Ishikawa (cell line): ENCODE measurements at regions not wholly inside any gene's neighbourhood (a gene's known extent, or its start where the extent isn't known, plus 50 kb on each side); places are given as distances from the start of the nearest gene placed in this dataset.

Experiments used
- CEBPB ChIP-seq: IDR thresholded peaks from 2 replicates; pipeline ENCODE4 v1.6.1; 2012
- CREB1 ChIP-seq: IDR thresholded peaks from 2 replicates; pipeline ENCODE4 v1.6.1; 2012; ENCODE audit warnings: low read depth
- EGR1 ChIP-seq: IDR thresholded peaks from 2 replicates; pipeline ENCODE4 v1.6.1; 2012
- EP300 ChIP-seq: IDR thresholded peaks from 2 replicates; pipeline ENCODE4 v1.6.1; 2012; ENCODE audit warnings: borderline replicate concordance
- FOXM1 ChIP-seq: IDR thresholded peaks from 2 replicates; pipeline ENCODE4 v1.6.1; 2012; ENCODE audit warnings: low read depth, borderline replicate concordance
- NFIC ChIP-seq: IDR thresholded peaks from 2 replicates; pipeline ENCODE4 v1.6.1; 2012
- RAD21 ChIP-seq: IDR thresholded peaks from 2 replicates; pipeline ENCODE4 v1.6.1; 2012; ENCODE audit warnings: low read depth
- TAF1 ChIP-seq: IDR thresholded peaks from 2 replicates; pipeline ENCODE4 v1.6.1; 2012; ENCODE audit warnings: low read depth, mild to moderate bottlenecking
- TCF12 ChIP-seq: IDR thresholded peaks from 2 replicates; pipeline ENCODE4 v1.6.1; 2012; ENCODE audit warnings: low read depth
- TEAD4 ChIP-seq: IDR thresholded peaks from 2 replicates; pipeline ENCODE4 v1.6.1; 2012
- YY1 ChIP-seq: IDR thresholded peaks from 2 replicates; pipeline ENCODE4 v1.6.1; 2012; ENCODE audit warnings: low read depth
- ZBTB7A ChIP-seq: IDR thresholded peaks from 2 replicates; pipeline ENCODE4 v1.6.1; 2012; ENCODE audit warnings: low read depth
- TF ChIP-seq, protein P1 (sequence below): IDR thresholded peaks from 2 replicates; pipeline ENCODE4 v1.6.1; 2012
- TF ChIP-seq, protein P2 (sequence below): IDR thresholded peaks from 2 replicates; pipeline ENCODE4 v1.6.1; 2012; ENCODE audit warnings: low read depth, mild to moderate bottlenecking
- TF ChIP-seq, protein P3 (sequence below): IDR thresholded peaks from 2 replicates; pipeline ENCODE4 v1.6.1; 2012

DNA sequence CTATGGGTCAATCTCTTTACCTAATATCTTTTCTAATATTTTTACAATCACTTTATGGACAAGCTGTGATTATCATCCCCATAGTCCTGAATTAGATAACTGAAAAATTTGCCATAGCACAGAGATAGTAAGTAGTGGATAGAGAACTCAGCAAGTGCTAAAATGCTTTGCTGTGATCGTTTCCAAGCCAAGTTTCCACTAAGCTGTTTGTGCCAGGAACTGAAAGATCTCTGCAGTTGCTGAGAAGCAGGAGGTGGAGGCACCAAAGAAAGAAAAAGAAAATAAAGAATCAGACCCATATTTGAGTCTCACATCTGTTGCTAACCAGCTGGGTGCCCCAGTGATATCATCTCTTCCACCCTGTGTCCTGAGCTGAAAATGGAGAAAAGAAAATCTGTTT, 605.6 kb upstream of the BOD1L1 start:
- TF ChIP-seq TCF12 (no peak), EP300 (no peak), YY1 (no peak), TAF1 (no peak), CEBPB (no peak), FOXM1 (no peak)

DNA sequence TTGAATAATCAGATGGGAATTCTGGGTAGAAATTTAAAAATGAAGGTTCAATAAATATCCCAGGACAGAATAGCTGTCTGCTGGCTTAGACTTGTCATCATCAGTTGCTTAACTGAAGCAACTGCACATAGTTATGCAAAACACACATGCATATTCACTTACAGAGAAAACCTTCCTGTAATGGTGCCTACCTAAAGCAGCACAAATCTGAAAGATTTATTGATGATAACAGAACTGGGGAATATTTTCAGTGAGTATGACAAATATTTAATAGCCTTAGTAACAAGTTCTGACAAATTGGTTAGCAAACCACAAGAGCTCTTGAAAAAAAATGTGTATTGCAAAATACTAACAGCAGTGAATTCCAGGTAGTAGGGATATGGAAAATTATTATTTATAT, 606.8 kb upstream of the BOD1L1 start:
- TF ChIP-seq TEAD4: no peak
- TF ChIP-seq, protein P1, sequence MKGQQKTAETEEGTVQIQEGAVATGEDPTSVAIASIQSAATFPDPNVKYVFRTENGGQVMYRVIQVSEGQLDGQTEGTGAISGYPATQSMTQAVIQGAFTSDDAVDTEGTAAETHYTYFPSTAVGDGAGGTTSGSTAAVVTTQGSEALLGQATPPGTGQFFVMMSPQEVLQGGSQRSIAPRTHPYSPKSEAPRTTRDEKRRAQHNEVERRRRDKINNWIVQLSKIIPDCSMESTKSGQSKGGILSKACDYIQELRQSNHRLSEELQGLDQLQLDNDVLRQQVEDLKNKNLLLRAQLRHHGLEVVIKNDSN: no peak

DNA sequence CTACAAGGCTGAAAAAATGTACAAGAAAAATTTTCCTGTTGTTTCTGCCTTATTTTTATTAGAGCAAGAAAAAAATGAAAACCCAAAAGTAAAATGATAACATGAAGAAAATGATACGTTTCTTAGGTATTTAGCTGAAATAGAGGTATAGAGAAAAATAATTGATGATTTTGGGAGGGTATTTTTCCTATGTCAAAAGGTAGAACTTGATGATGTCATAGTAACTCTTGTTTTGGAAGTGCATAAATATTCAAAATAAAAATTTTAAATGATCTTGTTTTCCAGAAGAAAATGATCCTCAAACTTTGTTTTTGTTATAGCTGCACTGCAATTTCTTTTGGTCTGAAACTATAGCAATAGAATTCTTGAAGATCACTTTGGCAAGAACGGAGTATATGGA, 608.8 kb upstream of the BOD1L1 start:
- no peak for TF ChIP-seq ZBTB7A
- TF ChIP-seq, protein P2, sequence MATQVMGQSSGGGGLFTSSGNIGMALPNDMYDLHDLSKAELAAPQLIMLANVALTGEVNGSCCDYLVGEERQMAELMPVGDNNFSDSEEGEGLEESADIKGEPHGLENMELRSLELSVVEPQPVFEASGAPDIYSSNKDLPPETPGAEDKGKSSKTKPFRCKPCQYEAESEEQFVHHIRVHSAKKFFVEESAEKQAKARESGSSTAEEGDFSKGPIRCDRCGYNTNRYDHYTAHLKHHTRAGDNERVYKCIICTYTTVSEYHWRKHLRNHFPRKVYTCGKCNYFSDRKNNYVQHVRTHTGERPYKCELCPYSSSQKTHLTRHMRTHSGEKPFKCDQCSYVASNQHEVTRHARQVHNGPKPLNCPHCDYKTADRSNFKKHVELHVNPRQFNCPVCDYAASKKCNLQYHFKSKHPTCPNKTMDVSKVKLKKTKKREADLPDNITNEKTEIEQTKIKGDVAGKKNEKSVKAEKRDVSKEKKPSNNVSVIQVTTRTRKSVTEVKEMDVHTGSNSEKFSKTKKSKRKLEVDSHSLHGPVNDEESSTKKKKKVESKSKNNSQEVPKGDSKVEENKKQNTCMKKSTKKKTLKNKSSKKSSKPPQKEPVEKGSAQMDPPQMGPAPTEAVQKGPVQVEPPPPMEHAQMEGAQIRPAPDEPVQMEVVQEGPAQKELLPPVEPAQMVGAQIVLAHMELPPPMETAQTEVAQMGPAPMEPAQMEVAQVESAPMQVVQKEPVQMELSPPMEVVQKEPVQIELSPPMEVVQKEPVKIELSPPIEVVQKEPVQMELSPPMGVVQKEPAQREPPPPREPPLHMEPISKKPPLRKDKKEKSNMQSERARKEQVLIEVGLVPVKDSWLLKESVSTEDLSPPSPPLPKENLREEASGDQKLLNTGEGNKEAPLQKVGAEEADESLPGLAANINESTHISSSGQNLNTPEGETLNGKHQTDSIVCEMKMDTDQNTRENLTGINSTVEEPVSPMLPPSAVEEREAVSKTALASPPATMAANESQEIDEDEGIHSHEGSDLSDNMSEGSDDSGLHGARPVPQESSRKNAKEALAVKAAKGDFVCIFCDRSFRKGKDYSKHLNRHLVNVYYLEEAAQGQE: no peak
- TF ChIP-seq TAF1: no peak
- no peak for TF ChIP-seq CEBPB
- no peak for TF ChIP-seq EP300
- no peak for TF ChIP-seq CREB1
- no peak for TF ChIP-seq YY1
- TF ChIP-seq NFIC: no peak

DNA sequence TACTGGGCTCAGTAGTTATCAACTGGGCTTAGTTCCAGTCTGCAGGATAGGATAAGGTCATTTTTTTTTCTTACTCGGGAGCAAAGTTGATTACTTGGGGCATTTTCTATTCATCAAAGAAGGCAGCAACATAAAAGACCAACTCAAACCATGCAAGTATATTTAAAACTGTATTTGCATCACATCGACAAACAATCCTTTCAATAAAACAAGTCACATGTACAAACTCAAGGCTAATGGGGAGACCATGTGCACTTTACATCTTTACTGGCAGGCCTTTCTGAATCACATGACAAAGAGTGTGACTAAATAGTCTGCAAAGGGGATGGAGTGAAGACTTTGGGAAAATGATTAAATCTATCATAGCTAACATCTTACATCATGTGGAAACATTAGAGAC, 610.4 kb upstream of the BOD1L1 start:
- TF ChIP-seq ZBTB7A (no peak), TCF12 (no peak), CEBPB (no peak), TEAD4 (no peak), EGR1 (no peak), RAD21 (no peak), CREB1 (no peak), NFIC (no peak)

DNA sequence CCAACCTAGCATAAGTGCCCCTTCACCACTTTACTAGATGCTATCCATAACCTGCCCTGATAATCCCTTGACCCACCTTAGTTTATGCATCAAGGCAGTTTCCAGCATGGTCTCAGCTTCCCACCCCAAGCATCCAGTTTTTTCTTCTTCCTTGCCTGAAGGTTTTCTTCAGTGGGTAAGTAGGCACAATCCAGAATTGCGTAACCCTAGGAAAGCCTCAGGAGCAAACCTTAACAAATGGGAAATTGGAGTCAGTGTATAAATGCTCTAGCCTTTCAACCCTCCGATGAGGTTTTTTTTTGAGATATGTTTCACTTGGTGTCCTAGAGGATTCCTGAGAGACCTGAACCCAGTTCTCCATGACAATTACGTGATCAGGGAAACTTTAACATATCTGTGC, 614.0 kb upstream of the BOD1L1 start:
- TF ChIP-seq, protein P1: no peak
- no peak for TF ChIP-seq CEBPB
- no peak for TF ChIP-seq RAD21
- TF ChIP-seq, protein P2: no peak
- TF ChIP-seq FOXM1: no peak
- TF ChIP-seq CREB1: no peak
- no peak for TF ChIP-seq ZBTB7A
- TF ChIP-seq EP300: no peak
- no peak for TF ChIP-seq EGR1
- TF ChIP-seq TEAD4: no peak
- TF ChIP-seq NFIC: no peak
- TF ChIP-seq TCF12: no peak

DNA sequence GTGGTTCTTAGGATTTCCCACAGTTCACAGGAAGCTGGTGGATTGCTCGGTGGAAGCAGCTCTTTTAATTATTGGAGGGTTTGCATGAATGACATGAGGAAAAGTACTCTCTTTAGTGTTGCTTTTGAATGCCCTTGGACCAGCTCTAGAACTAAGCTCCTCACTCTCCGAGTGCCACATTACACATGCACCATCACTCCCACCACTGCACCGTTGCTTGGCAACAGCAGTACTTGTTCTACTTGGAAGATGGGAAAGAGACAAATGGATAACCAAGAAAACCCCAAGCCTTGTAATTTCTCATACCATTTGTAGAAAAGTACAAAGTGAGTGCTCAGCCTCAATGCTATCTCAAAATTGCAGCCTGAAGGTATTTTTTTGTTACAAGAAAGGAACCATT, 620.2 kb upstream of the BOD1L1 start:
- TF ChIP-seq, protein P3, sequence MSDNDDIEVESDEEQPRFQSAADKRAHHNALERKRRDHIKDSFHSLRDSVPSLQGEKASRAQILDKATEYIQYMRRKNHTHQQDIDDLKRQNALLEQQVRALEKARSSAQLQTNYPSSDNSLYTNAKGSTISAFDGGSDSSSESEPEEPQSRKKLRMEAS: no peak
- TF ChIP-seq TCF12 (no peak), TEAD4 (no peak), FOXM1 (no peak), ZBTB7A (no peak), NFIC (no peak), EP300 (no peak), RAD21 (no peak), CEBPB (no peak), CREB1 (no peak), TAF1 (no peak), EGR1 (no peak), YY1 (no peak)
- TF ChIP-seq, protein P1: no peak
- TF ChIP-seq, protein P2: no peak
